Vagina (tissue), 2 donors: ENCODE measurements at regions not wholly inside any gene's neighbourhood (a gene's known extent, or its start where the extent isn't known, plus 50 kb on each side); places are given as distances from the start of the nearest gene placed in this dataset.

ENCODE experiments used
- POLR2A ChIP-seq, 2 donors: fragments of 450-650 bp; IDR thresholded peaks; one replicate each; pipeline ENCODE4 v1.6.1; 2017; ENCODE audit warnings: antibody characterized with exemption in 2 of 2, mild to moderate bottlenecking in 2 of 2, moderate library complexity in 2 of 2
- TF ChIP-seq, protein P1 (sequence below), 3 experiments: fragments of 450-650 bp in 2 of 3; fragments of 200-600 bp in 1 of 3; sonication (generic) in 1 of 3; IDR thresholded peaks; one replicate each; pipeline ENCODE4 v1.5.1; 2017 to 2019; ENCODE audit warnings: antibody characterized with exemption in 3 of 3, mild to moderate bottlenecking in 2 of 3, moderate library complexity in 2 of 3

GRCh38 chr18:22330508-22330907, 87.2 kb downstream of the CTAGE1 start:
- TF ChIP-seq, protein P1, sequence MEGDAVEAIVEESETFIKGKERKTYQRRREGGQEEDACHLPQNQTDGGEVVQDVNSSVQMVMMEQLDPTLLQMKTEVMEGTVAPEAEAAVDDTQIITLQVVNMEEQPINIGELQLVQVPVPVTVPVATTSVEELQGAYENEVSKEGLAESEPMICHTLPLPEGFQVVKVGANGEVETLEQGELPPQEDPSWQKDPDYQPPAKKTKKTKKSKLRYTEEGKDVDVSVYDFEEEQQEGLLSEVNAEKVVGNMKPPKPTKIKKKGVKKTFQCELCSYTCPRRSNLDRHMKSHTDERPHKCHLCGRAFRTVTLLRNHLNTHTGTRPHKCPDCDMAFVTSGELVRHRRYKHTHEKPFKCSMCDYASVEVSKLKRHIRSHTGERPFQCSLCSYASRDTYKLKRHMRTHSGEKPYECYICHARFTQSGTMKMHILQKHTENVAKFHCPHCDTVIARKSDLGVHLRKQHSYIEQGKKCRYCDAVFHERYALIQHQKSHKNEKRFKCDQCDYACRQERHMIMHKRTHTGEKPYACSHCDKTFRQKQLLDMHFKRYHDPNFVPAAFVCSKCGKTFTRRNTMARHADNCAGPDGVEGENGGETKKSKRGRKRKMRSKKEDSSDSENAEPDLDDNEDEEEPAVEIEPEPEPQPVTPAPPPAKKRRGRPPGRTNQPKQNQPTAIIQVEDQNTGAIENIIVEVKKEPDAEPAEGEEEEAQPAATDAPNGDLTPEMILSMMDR (IDR thresholded peaks at IDR 0.05), result no peak
- no peak for TF ChIP-seq POLR2A (IDR thresholded peaks at IDR 0.05)
